Gastroesophageal sphincter (tissue), 3 donors: ENCODE measurements at regions not wholly inside any gene's neighbourhood (a gene's known extent, or its start where the extent isn't known, plus 50 kb on each side); places are given as distances from the start of the nearest gene placed in this dataset.

ENCODE experiments used
- EP300 ChIP-seq: sonication (generic); formaldehyde crosslinking; IDR thresholded peaks from one replicate; pipeline ENCODE4 v1.6.1; 2017; ENCODE audit warnings: antibody characterized with exemption, mild to moderate bottlenecking
- POLR2A ChIP-seq, 2 donors: fragments of 450-650 bp; IDR thresholded peaks; one replicate each; pipeline ENCODE4 v1.6.1; 2017; ENCODE audit warnings: antibody characterized with exemption in 2 of 2, mild to moderate bottlenecking in 2 of 2, moderate library complexity in 1 of 2
- POLR2AphosphoS5 ChIP-seq: sonication (generic); formaldehyde crosslinking; IDR thresholded peaks from one replicate; pipeline ENCODE4 v1.6.1; 2017; ENCODE audit warnings: antibody characterized with exemption
- TF ChIP-seq, protein P1 (sequence below), 4 experiments: fragments of 200-600 bp in 2 of 4; fragments of 450-650 bp in 2 of 4; sonication (generic) in 1 of 4; IDR thresholded peaks; one replicate each; pipeline ENCODE4 v1.5.1; 2017 to 2019; ENCODE audit warnings: antibody characterized with exemption in 4 of 4, mild to moderate bottlenecking in 2 of 4, moderate library complexity in 2 of 4

- TF ChIP-seq, protein P1, sequence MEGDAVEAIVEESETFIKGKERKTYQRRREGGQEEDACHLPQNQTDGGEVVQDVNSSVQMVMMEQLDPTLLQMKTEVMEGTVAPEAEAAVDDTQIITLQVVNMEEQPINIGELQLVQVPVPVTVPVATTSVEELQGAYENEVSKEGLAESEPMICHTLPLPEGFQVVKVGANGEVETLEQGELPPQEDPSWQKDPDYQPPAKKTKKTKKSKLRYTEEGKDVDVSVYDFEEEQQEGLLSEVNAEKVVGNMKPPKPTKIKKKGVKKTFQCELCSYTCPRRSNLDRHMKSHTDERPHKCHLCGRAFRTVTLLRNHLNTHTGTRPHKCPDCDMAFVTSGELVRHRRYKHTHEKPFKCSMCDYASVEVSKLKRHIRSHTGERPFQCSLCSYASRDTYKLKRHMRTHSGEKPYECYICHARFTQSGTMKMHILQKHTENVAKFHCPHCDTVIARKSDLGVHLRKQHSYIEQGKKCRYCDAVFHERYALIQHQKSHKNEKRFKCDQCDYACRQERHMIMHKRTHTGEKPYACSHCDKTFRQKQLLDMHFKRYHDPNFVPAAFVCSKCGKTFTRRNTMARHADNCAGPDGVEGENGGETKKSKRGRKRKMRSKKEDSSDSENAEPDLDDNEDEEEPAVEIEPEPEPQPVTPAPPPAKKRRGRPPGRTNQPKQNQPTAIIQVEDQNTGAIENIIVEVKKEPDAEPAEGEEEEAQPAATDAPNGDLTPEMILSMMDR (IDR thresholded peaks at IDR 0.05) = no peak
- TF ChIP-seq POLR2A (IDR thresholded peaks at IDR 0.05) = no peak
- TF ChIP-seq POLR2AphosphoS5 = no peak
- TF ChIP-seq EP300 = no peak
Measured at GRCh38 chr7:46179061-46179610, 258.1 kb upstream of the IGFBP3 start.
